GM12874 (cell line): ENCODE measurements at regions not wholly inside any gene's neighbourhood (a gene's known extent, or its start where the extent isn't known, plus 50 kb on each side); places are given as distances from the start of the nearest gene placed in this dataset.

Experiments
- TF ChIP-seq, protein P1 (sequence below): IDR thresholded peaks from 2 replicates; pipeline ENCODE4 v1.5.1; 2011; ENCODE audit warnings: low read depth, mild to moderate bottlenecking, control low read depth, low read length, moderate library complexity; ENCODE audit not compliant: insufficient read depth

DNA sequence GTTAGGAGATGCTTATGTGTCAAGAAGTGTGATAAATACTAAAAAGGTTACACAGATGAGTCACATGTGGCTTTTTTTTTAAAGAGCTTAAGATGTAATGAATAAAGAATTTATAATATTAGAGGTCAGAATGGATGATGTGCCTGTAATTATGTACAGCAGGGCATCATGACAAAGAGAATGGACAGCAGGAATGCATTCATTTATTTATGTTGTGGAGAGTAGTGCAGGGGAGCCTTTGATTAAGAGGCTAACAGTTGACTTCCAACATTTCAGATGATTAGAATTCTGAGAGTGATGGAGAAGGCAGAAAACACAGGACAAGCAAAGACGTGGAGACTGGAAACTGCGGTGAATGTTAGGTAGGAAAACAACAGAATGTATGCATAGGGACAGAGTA is 691.4 kb upstream of the POM121L12 start:
- TF ChIP-seq, protein P1, sequence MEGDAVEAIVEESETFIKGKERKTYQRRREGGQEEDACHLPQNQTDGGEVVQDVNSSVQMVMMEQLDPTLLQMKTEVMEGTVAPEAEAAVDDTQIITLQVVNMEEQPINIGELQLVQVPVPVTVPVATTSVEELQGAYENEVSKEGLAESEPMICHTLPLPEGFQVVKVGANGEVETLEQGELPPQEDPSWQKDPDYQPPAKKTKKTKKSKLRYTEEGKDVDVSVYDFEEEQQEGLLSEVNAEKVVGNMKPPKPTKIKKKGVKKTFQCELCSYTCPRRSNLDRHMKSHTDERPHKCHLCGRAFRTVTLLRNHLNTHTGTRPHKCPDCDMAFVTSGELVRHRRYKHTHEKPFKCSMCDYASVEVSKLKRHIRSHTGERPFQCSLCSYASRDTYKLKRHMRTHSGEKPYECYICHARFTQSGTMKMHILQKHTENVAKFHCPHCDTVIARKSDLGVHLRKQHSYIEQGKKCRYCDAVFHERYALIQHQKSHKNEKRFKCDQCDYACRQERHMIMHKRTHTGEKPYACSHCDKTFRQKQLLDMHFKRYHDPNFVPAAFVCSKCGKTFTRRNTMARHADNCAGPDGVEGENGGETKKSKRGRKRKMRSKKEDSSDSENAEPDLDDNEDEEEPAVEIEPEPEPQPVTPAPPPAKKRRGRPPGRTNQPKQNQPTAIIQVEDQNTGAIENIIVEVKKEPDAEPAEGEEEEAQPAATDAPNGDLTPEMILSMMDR: no peak

DNA sequence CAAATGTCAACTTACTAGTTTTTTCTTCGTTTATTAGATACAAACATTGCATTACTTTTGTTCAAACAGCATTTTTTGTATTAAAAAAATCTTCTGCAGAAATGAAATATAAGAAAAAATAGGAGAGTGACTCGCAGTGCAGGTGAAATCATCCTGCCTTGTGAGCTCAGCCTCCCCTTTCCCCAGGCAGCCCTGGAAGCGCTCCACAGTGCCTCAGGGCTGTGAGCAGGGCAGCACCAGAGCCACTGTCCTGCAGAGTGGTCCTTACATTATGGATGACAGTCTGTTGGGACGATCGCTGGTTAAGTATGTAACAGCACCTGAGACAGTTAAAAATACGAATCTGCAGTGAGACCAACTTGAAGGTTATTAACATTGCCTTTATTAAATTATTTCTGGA is 695.4 kb upstream of the POM121L12 start:
- TF ChIP-seq, protein P1: no peak

GRCh38 chr7:52325237-52325636 is 710.2 kb upstream of the POM121L12 start:
- TF ChIP-seq, protein P1: no peak

- TF ChIP-seq, protein P1: no peak
These were observed 712.2 kb upstream of the POM121L12 start for GRCh38 chr7:52323202-52323746.

DNA sequence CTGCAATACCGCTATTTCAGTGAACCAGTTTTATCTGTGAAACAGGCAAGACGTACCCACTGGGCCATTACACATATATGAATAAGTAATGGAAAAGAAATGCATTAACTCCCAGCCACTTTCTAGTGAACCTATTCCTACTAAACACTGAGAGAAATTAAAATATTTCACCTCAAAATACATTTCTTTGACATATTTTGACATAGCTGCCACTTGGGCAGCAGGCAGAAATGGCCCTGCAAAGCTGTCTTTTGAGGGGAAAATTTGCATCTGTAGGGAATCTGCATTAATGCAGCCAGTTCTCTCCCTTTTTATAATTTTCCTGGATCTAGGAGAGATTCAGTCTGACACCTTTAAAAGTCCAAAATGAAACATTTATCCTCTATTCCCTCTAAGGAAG is 714.8 kb upstream of the POM121L12 start:
- TF ChIP-seq, protein P1: no peak

- TF ChIP-seq, protein P1: no peak
These were observed 717.5 kb upstream of the POM121L12 start for GRCh38 chr7:52317921-52318320.

- TF ChIP-seq, protein P1: no peak
These were observed 723.5 kb upstream of the POM121L12 start for GRCh38 chr7:52311886-52312285.
